IPS-11a (cell line): ENCODE measurements at regions not wholly inside any gene's neighbourhood (a gene's known extent, or its start where the extent isn't known, plus 50 kb on each side); places are given as distances from the start of the nearest gene placed in this dataset.

Source experiments
- H3K4me3 ChIP-seq: one replicate; pipeline ENCODE4 v1.5.1; 2013; ENCODE audit warnings: low read depth, low read length, control low read depth

GRCh38 chr18:71798986-71799673 is 745.0 kb downstream of the CBLN2 start:
- H3K4me3 ChIP-seq: no peak overlapping the region

GRCh38 chr18:71797554-71797953 is 746.6 kb downstream of the CBLN2 start:
- no peak overlapping the region for H3K4me3 ChIP-seq

- no peak overlapping the region for H3K4me3 ChIP-seq
Measured at GRCh38 chr18:71784777-71785176, 759.4 kb downstream of the CBLN2 start.

- H3K4me3 ChIP-seq: no peak overlapping the region
Measured at GRCh38 chr18:71760541-71760940, 783.6 kb downstream of the CBLN2 start.

- H3K4me3 ChIP-seq: no peak overlapping the region
Measured at GRCh38 chr18:71754246-71754645, 789.9 kb downstream of the CBLN2 start.

- no peak overlapping the region for H3K4me3 ChIP-seq
Measured at GRCh38 chr18:71743634-71744033, 800.5 kb downstream of the CBLN2 start.

GRCh38 chr18:71729611-71730010 is 814.5 kb downstream of the CBLN2 start:
- no peak overlapping the region for H3K4me3 ChIP-seq

GRCh38 chr18:71727909-71728308 is 816.2 kb downstream of the CBLN2 start:
- no peak overlapping the region for H3K4me3 ChIP-seq

- no peak overlapping the region for H3K4me3 ChIP-seq
Measured at GRCh38 chr18:71725256-71725655, 818.9 kb downstream of the CBLN2 start.

GRCh38 chr18:71707985-71708500 is 836.1 kb downstream of the CBLN2 start:
- no peak overlapping the region for H3K4me3 ChIP-seq

GRCh38 chr18:71707400-71707799 is 836.7 kb downstream of the CBLN2 start:
- no peak overlapping the region for H3K4me3 ChIP-seq

GRCh38 chr18:71689416-71690160 is 854.6 kb downstream of the CBLN2 start:
- no peak overlapping the region for H3K4me3 ChIP-seq

GRCh38 chr18:71682591-71682990 is 861.6 kb downstream of the CBLN2 start:
- H3K4me3 ChIP-seq: no peak overlapping the region

- no peak overlapping the region for H3K4me3 ChIP-seq
Measured at GRCh38 chr18:71678144-71678543, 866.0 kb downstream of the CBLN2 start.

- no peak overlapping the region for H3K4me3 ChIP-seq
Measured at GRCh38 chr18:71673954-71674353, 870.2 kb downstream of the CBLN2 start.

- no peak overlapping the region for H3K4me3 ChIP-seq
Measured at GRCh38 chr18:71673498-71673897, 870.6 kb downstream of the CBLN2 start.

GRCh38 chr18:71666481-71666880 is 877.7 kb downstream of the CBLN2 start:
- H3K4me3 ChIP-seq: no peak overlapping the region

- no peak overlapping the region for H3K4me3 ChIP-seq
Measured at GRCh38 chr18:71665131-71665530, 879.0 kb downstream of the CBLN2 start.

GRCh38 chr18:71643822-71644221 is 900.3 kb downstream of the CBLN2 start:
- H3K4me3 ChIP-seq: no peak overlapping the region

GRCh38 chr18:71630696-71631095 is 913.4 kb downstream of the CBLN2 start:
- H3K4me3 ChIP-seq: no peak overlapping the region

- no peak overlapping the region for H3K4me3 ChIP-seq
Measured at GRCh38 chr18:71625556-71626090, 918.5 kb downstream of the CBLN2 start.

- no peak overlapping the region for H3K4me3 ChIP-seq
Measured at GRCh38 chr18:71598374-71598773, 945.8 kb downstream of the CBLN2 start.
